Common myeloid progenitor, CD34-positive (primary cell): ENCODE measurements at regions not wholly inside any gene's neighbourhood (a gene's known extent, or its start where the extent isn't known, plus 50 kb on each side); places are given as distances from the start of the nearest gene placed in this dataset.

ENCODE experiments used
- CTCF ChIA-PET: fragments of 350-600 bp; sonication (Branson Sonifier 250); formaldehyde crosslinking; loops from one replicate; lab custom pipeline; 2021; ENCODE audit warnings: antibody characterized with exemption; lab: Charles Lee
- POLR2A ChIA-PET: fragments of 350-600 bp; sonication (Branson Sonifier 250); formaldehyde crosslinking; loops from one replicate; lab custom pipeline; 2021; ENCODE audit warnings: antibody characterized with exemption; lab: Charles Lee
- DNase-seq, 3 donors: peaks; one replicate each; pipeline versions ENCODE4 v3.0.0 to v3.0.0-alpha.2; 2013
- H3K27ac ChIP-seq, 2 experiments: 1 replicate in 1 of 2; 2 replicates in 1 of 2; pipeline ENCODE4 v1.7.0; 2013; ENCODE audit warnings: inconsistent platforms in 2 of 2, low read length in 2 of 2, mild to moderate bottlenecking in 2 of 2, low read depth in 1 of 2, moderate library complexity in 1 of 2; ENCODE audit not compliant: severe bottlenecking in 2 of 2, insufficient read depth in 1 of 2, poor library complexity in 1 of 2
- H3K27me3 ChIP-seq, 5 experiments: replicated peaks in 2 of 5; 1 replicate in 3 of 5; 2 replicates in 2 of 5; pipeline versions ENCODE4 v1.6.1 to v1.7.0; 2013; ENCODE audit warnings: low read length in 4 of 5, mild to moderate bottlenecking in 2 of 5, moderate library complexity in 2 of 5, inconsistent platforms in 1 of 5; ENCODE audit not compliant: insufficient read depth in 5 of 5, control insufficient read depth in 4 of 5
- H3K36me3 ChIP-seq, 4 experiments: 1 replicate in 2 of 4; 2 replicates in 2 of 4; pipeline versions ENCODE4 v1.6.1 to v1.7.0; 2013; ENCODE audit warnings: low read length in 3 of 4, control low read depth in 1 of 4, mild to moderate bottlenecking in 1 of 4; ENCODE audit not compliant: control insufficient read depth in 4 of 4, insufficient read depth in 4 of 4
- H3K4me1 ChIP-seq, 4 experiments: 1 replicate in 3 of 4; 2 replicates in 1 of 4; pipeline versions ENCODE4 v1.6.1 to v1.7.1; 2013; ENCODE audit warnings: low read length in 3 of 4, mild to moderate bottlenecking in 3 of 4, control low read depth in 1 of 4, inconsistent platforms in 1 of 4, moderate library complexity in 1 of 4; ENCODE audit not compliant: control insufficient read depth in 4 of 4, insufficient read depth in 4 of 4; ENCODE audit errors: control extremely low read depth in 1 of 4
- H3K4me3 ChIP-seq, 7 experiments: 1 replicate in 4 of 7; 2 replicates in 3 of 7; pipeline versions ENCODE4 v1.5.1 to v1.7.0; 2013; ENCODE audit warnings: mild to moderate bottlenecking in 7 of 7, low read length in 6 of 7, moderate library complexity in 6 of 7, inconsistent platforms in 2 of 7, low read depth in 2 of 7, control low read depth in 1 of 7; ENCODE audit not compliant: insufficient read depth in 4 of 7, control insufficient read depth in 1 of 7; ENCODE audit errors: extremely low read depth in 1 of 7
- H3K9me3 ChIP-seq, 5 experiments: 1 replicate in 4 of 5; 2 replicates in 1 of 5; pipeline versions ENCODE4 v1.6.1 to v1.7.1; 2013; ENCODE audit warnings: low read length in 4 of 5, mild to moderate bottlenecking in 2 of 5, inconsistent platforms in 1 of 5, low read depth in 1 of 5, moderate library complexity in 1 of 5; ENCODE audit not compliant: control insufficient read depth in 4 of 5, insufficient read depth in 2 of 5; ENCODE audit errors: control extremely low read depth in 1 of 5
- WGBS: methylation state at CpG from one replicate; pipeline ENCODE4 v1.1.5; 2013; ENCODE audit not compliant: insufficient coverage; 5-methylcytosine and 5-hydroxymethylcytosine counted together

DNA sequence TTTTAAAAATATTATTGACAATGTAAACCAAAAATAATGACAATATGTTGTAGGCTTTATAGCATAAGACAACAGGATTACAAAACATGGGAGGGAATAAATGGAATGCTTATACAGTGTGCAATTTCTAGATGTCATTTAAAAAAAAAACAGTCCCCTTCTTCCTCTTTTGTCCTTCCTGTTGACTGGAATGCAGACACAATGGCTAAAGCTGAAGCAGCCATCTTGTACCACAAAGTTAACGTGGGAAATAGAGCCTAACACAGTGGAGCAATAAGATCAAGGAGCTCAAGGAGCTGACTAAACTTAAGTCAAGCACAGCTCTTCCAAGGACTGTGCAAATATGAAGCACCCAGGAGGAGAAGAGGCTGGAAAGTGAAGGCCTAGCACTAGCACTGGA is 208.1 kb downstream of the ARHGAP12 start:
- Histone ChIP-seq H3K9me3 (peaks cover 0 to 4% (median 0%) of the 10 kb centered on the region in 5 experiments), H3K36me3 (no peaks in the 10 kb centered on the region), H3K27ac (no peak overlapping the region), H3K27me3 (no peaks in the 10 kb centered on the region), H3K4me3 (no peak overlapping the region), H3K4me1 (no peaks in the 10 kb centered on the region)
- DNase-seq, result no peak
- ChIA-PET CTCF (no interaction called here), POLR2A (interaction anchor here (0.6 kb wide), 1 partner anchor 105 kb away, joined by 4 read pairs; no protein-coding TSS in a partner anchor)
- 100% methylated on average over 1 of the region's 1 CpG for WGBS

DNA sequence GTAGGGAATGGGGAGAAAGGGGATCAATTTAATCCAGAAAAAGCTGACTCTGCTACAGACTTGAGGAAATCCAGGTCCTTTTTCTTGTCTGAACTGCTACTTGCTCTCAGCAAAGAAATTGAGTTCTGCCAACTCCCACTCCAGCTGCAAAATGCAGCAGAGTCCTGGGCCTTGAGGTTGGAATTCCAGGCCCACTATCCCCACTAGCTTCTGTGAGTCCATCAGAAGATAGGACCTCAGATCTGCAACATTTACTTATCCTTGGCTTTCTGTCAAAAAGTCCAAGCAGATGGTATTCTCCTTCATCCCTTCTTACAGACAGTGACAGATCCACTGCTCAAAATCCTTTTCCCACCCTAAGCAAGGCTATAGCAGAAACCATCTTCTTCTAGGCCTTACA is 219.2 kb downstream of the ARHGAP12 start:
- Histone ChIP-seq H3K27ac (no peak overlapping the region), H3K36me3 (no peaks in the 10 kb centered on the region), H3K4me1 (peaks cover 16 to 37% (median 29%) of the 10 kb centered on the region in 4 experiments), H3K27me3 (no peaks in the 10 kb centered on the region), H3K9me3 (peaks cover 0 to 14% (median 6%) of the 10 kb centered on the region in 5 experiments), H3K4me3 (no peak overlapping the region)
- ChIA-PET POLR2A (no interaction called here), CTCF (interaction anchor here (0.8 kb wide), 1 partner anchor 100 kb away, joined by 3 read pairs; no protein-coding TSS in a partner anchor)
- DNase-seq, result peak in 1 of 3 donors; percentile 35

DNA sequence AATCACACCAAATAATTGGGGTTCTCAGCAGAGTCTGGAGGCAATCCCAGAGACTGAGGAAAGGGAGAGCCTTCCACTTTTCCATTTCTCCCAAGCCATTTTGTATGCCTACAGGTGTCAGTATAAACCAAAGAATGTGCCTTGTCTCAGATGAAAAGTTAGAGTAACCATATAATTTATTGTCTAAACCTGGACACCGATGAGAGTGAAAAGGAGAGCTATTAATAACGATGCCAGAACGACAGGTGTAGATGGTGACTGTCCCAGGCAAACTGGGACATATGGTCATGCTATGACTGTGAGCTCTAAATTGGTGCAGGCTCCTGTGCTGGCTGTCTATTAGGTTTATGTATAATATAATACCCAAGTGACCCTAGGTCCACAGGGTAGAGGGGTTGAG is 219.6 kb downstream of the ARHGAP12 start:
- Histone ChIP-seq H3K36me3 (no peaks in the 10 kb centered on the region), H3K27ac (no peak overlapping the region), H3K4me1 (peaks cover 16 to 37% (median 29%) of the 10 kb centered on the region in 4 experiments), H3K4me3 (no peak overlapping the region), H3K27me3 (no peaks in the 10 kb centered on the region), H3K9me3 (peaks cover 0 to 14% (median 6%) of the 10 kb centered on the region in 5 experiments)
- WGBS, result 92% methylated on average over 2 of the region's 3 CpGs
- no peak for DNase-seq
- ChIA-PET POLR2A (no interaction called here), CTCF (interaction anchor here (0.8 kb wide), 1 partner anchor 100 kb away, joined by 3 read pairs; no protein-coding TSS in a partner anchor)

DNA sequence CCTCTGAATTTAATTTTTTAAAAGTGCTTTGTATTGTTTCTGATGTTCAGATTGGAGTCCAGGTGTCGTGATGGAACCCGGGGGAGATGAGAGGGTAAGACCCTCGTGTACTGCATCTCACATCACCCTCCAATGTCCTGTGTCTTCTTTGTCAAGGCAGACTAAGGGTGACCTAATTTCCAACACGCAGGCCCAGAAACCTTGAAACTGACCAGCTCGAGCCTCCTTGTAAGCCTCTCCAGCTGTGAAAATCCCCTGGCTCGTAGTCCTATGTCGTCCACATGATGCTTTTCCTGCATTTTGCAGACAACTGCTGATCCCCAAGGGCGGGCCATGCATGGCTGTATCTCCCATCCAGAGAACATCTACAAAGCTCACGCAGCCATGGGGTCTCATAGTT is 220.2 kb downstream of the ARHGAP12 start:
- 97% methylated on average over 8 of the region's 9 CpGs for WGBS
- DNase-seq, result no peak
- Histone ChIP-seq H3K9me3 (peaks cover 0 to 17% (median 6%) of the 10 kb centered on the region in 5 experiments), H3K4me3 (peak overlapping the region in 1 of 7 experiments; percentile 42), H3K27me3 (no peaks in the 10 kb centered on the region), H3K36me3 (no peaks in the 10 kb centered on the region), H3K4me1 (peaks cover 16 to 37% (median 29%) of the 10 kb centered on the region in 4 experiments), H3K27ac (no peak overlapping the region)
- ChIA-PET POLR2A (no interaction called here), CTCF (interaction anchor here (1.0 kb wide), 1 partner anchor 924 kb away, joined by 3 read pairs; no protein-coding TSS in a partner anchor)

DNA sequence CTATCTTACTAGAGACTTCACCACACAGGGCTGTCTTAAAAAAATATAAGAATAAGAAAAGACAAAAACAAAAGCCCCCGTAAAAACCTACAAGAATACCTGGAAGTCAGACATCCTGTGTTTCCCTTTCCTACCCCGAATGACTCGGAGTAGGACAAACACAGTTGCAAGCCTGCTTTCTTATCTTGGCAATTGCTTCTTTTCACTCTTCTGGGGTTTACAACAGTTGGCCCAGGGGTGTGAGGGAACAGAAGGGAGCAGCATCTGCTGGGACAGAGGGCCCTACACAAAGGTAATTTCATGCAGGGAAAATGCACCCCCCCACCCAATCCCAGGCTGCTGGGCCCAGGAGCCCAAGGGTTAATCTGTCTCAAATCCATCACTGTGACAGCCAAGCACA is 220.6 kb downstream of the ARHGAP12 start:
- ChIA-PET CTCF (interaction anchor here (1.0 kb wide), 1 partner anchor 924 kb away, joined by 3 read pairs; no protein-coding TSS in a partner anchor), POLR2A (no interaction called here)
- Histone ChIP-seq H3K4me1 (peaks cover 16 to 37% (median 29%) of the 10 kb centered on the region in 4 experiments), H3K4me3 (peak overlapping the region in 3 of 7 experiments; percentile 11 to 54 (median 42)), H3K9me3 (peaks cover 0 to 19% (median 6%) of the 10 kb centered on the region in 5 experiments), H3K36me3 (no peaks in the 10 kb centered on the region), H3K27me3 (no peaks in the 10 kb centered on the region), H3K27ac (peak overlapping the region in 1 of 2 experiments; percentile 67)
- WGBS, result 0% methylated on average over 1 of the region's 3 CpGs
- no peak for DNase-seq

DNA sequence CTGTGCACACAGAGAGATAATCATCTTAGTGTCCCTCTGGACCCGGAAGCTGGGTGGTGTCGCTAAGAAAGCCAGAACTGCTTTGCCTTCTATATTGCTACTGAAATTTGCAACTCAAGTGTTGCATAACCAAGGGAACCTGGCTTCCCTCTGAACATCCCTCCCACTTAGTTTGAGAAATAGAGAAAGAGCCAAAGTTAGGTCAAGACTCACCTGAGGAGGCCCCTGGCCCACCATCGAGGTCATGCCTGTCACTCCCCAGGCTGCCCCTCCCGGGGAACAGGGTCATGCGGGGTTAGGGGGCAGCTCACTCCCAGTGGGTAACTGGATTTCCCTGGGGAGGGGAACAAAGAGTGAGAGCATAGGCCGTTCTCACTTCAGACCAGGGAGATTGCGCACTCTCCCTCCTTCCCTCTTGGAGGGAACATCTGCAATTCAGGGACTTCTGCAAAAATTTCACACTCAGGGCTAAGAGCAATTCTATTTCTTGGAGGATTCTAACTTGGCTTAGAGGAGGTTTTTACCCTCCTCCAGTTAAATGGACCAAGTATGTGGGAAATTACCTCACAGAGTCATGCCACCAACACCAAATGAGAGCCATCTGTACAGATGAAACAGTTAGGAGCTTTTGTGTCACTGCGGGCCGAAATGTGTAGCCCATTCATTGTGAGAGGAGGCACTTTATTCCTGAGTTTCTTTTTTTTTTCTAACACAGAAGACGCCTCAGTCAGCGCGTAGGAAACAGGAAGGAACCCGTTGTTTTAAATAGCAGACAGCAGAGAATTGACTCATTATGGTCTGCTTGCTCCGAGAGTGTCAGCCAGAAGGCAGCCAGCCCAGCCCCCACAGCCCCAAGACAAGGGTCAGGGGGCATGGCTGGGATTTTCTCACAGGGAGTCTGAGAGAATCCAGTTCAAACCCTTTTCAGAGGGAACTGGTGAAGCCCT is 221.3 kb downstream of the ARHGAP12 start:
- peak overlapping the region in 1 of 2 experiments; percentile 67 for H3K27ac ChIP-seq
- POLR2A ChIA-PET, result interaction anchor here (0.7 kb wide), 1 partner anchor 10 kb away, joined by 3 read pairs; no protein-coding TSS in a partner anchor

More for the DNA sequence above, 221.3 kb downstream of the ARHGAP12 start:
- Histone ChIP-seq H3K36me3 (no peaks in the 10 kb centered on the region), H3K4me3 (peak overlapping the region in 5 of 7 experiments; percentile 1 to 54 (median 34)), H3K9me3 (peaks cover 0 to 17% (median 6%) of the 10 kb centered on the region in 5 experiments), H3K4me1 (peaks cover 16 to 37% (median 29%) of the 10 kb centered on the region in 4 experiments), H3K27me3 (no peaks in the 10 kb centered on the region)
- CTCF ChIA-PET, result interaction anchor here (1.0 kb wide), 1 partner anchor 923 kb away, joined by 3 read pairs; no protein-coding TSS in a partner anchor
- 6% methylated on average over 7 of the region's 14 CpGs for WGBS
- peak; percentile 27 to 79 (median 72) for DNase-seq
